Uterus (tissue), 2 donors: ENCODE measurements at regions not wholly inside any gene's neighbourhood (a gene's known extent, or its start where the extent isn't known, plus 50 kb on each side); places are given as distances from the start of the nearest gene placed in this dataset.

Experiments used
- CTCF ChIP-seq, 4 experiments: fragments of 200-600 bp in 2 of 4; fragments of 450-650 bp in 2 of 4; sonication (generic) in 2 of 4; IDR thresholded peaks; one replicate each; pipeline ENCODE4 v1.5.1; 2016 to 2019; ENCODE audit warnings: antibody characterized with exemption in 4 of 4, mild to moderate bottlenecking in 2 of 4, moderate library complexity in 1 of 4
- POLR2A ChIP-seq, 2 donors: fragments of 450-650 bp; IDR thresholded peaks; one replicate each; pipeline ENCODE4 v1.6.1; 2016; ENCODE audit warnings: antibody characterized with exemption in 2 of 2, mild to moderate bottlenecking in 1 of 2, moderate library complexity in 1 of 2

- no peak for TF ChIP-seq CTCF (IDR thresholded peaks at IDR 0.05)
- TF ChIP-seq POLR2A (IDR thresholded peaks at IDR 0.05): no peak
Measured at GRCh38 chr17:13117616-13118015, 99.8 kb upstream of the ELAC2 start.
